ENCODE measurements at regions not wholly inside any gene's neighbourhood (a gene's known extent, or its start where the extent isn't known, plus 50 kb on each side); places are given as distances from the start of the nearest gene placed in this dataset.

DNA sequence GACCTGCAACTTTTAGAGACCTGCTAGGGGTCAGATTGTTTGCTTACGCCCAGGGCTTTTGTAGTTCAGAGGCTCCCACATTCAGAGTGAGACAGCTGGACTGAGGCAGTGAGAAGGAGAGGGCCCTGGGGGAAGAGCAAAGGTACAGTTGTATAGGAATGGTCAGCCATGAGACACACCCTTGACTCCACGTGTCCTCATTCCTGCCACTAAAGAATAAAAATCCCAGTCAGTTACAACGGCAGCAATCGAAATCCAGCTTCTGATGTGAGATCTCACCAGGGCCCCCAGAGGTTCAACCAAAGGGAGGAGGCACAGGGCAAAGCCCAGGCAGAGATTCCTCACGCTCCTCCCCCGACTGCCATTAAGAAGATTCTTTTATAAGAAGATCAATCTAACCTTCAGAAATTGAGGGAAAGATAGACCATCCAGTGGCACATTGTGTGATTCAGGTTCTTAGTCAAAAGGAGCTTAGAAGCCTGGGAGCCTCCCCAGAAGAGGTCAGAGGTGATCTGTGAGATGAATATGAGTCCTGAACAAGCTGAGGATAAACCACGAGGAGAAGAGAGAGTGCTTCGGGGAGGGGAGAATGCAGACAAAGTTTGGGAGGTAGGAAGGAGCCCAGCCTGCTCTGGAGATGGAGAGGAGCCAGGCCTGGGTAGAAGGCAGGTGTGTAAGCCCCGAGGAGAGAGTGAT, 317.0 kb downstream of the CYP26B1 start:
- no peak for DNase-seq

DNA sequence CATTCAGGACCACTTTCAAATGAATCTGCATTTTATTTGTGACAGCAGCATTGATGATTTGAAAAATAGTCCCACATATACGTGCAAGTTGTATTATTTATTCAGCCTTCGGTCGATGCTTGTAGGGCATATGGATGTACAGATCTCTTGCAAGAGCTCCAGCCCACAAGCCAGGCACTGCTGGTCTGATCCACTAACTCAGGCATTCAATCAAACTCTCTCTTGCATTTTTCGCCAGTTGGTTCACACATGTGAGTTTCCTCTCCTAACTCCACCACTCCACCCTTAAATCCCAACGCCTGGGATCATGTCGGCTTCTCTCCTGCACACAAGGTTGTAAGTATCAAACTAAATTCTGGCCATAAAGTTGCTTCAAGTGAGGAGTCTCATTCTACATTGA, 318.7 kb downstream of the CYP26B1 start:
- peak; percentile 83 for DNase-seq

DNA sequence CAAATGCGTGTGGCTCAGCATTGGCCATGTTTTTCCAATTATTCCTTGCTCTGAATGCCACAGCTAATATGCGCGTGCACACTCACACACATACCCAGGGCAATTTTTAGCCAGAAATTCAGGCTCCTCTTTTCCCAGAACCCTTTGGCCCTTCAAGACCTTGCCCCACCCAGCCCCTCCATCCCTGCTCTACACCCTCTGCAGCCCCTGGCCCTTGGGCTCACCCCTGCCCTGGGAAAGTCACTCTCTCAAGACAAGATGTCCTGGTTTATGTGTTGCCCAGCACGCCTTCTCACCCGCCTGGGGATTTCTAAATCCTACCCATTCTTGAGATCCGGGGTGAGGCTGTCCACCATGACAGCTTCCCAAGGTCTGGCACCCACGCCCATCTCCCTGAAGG, 319.7 kb downstream of the CYP26B1 start:
- no peak for DNase-seq

DNA sequence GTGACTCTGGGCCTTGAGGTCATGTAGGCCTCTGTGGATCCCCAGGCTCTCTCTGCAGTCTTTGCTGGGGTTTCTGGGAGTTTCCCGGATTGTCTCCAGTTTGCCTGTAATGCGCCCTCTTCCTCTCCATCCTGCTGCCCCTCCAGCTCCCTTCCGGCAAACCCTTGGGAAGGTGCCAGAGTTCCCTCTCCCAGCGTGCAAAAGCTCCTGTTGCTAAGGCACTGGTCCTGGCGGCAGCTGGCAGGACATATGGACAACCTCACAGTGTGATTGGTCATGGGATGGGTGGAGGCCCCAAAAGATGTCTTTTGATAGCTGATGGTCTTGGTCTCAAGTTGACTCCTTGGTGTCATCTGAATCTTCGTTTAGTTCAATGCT, 320.1 kb downstream of the CYP26B1 start:
- DNase-seq = no peak

DNA sequence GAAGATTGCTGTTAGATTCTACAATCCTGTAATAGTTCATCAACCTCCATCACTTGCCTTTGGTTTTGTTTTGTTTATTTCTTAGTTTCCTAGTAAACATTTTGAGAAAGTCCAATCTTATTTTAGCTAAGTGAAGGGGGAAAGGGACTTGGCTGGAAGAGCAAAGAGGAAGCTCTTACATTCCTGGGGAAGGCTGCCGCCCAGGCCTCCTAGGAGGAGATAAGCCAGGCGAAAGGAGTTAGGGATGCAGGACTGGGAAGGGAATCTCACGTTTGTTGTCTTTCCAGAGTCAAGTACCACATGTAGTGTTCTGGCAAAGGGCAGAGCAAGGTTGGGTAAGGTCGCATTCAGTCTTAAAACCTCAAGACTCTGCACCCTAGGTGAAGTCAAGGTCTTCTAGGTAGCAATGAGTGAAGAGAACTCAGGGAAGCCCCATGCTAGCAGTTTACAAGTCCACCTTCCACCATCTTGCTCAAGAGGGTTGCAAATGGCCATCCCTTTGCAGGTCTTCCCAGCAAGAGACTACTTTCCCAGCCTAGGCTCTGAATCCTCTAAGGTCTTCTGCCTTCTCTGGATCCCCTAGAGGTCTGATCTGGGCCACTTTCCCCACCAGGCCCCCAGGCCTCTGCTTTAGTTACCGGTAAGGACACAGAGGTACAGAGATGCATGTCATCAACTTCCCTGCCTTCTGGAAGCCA, 320.7 kb downstream of the CYP26B1 start:
- DNase-seq = no peak

DNA sequence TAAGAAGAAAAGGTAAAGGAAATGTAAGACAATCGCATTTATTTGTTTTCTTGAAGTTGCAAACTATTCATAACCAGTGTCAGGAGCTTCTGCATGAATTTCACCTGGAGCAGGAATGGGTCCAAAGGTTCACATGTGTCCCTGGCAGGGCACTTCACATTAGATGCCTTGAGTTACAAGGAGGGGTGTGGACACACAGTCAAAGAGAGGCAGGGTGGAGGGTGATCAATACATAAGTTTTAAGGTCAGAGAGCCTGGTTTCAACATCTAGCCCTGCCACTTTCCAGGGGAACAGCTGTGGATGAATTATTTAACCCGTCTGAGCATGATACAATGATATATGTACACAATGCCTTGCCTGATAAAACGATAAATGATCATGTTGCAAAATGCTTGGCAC, 321.4 kb downstream of the CYP26B1 start:
- no peak for DNase-seq

DNA sequence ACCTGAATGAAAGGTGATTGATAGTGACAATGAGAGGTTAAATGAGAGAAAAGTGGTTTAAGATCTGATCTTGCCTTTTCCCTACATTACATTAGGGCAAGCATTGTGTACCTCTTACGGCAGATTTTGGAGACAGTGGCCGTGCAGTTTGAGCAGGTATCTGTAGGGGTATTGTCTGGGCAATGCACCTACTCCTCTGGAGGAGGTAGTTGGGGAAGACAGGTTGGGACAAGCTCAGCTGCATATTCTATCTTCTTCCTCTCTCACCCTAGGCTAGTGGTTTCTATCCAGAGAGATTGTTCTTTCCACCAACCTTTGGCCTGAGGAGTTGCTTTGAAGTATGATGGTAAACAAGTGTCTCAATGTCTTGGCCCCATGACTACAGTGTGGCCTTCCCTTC, 323.2 kb downstream of the CYP26B1 start:
- DNase-seq = no peak

DNA sequence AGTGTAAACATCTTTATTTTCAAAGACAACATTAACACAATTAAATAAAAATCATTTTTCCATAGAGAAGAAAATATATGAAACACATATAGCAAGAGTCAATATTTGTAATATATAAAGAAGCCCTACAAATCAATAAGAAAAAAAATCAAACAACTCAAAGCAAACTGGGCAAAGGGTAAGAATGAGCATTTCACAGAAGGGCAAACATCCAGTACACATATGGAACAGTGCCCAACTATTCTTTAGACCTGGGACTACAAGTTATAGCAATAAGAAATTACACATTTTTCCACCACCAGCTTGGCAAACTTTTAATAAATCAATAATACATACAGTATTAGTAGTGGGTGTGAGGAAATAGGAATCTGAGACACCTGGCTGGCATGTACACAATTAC, 324.1 kb downstream of the CYP26B1 start:
- DNase-seq = no peak

DNA sequence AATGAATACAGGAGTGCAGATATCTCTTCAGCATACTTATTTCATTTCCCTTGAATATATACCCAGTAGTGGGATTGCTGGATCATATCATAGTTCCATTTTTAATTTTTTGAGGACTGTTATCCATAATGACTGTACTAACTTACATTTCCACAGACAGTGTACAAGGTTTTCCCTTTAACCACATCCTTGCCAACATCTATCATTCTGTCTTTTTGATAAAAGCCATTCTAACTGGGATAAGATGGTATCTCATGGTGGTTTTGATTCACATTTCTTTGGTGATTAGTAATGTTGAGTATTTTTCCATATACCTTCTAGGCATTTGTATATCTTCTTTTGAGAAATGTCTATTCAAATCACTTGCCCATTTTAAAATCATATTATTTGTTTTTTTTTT, 325.2 kb downstream of the CYP26B1 start:
- DNase-seq = peak; percentile 52

DNA sequence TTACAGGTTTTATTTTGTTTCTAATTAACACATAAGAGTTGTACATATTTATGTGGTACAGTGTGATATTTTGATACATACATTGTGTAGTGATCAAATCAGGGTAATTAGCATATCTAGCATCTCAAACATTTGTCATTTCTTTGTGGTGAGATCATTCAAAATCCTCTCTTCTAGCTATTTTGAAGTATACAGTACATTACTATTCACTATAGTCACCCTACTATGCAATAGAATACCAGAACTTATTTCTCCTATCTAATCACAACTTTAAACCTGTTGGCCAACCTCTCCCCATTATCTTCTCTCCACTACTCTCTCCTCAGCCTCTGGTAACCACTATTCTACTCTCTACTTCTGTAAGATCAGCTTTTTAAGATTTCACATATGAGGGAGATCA, 325.8 kb downstream of the CYP26B1 start:
- peak; percentile 60 for DNase-seq

DNA sequence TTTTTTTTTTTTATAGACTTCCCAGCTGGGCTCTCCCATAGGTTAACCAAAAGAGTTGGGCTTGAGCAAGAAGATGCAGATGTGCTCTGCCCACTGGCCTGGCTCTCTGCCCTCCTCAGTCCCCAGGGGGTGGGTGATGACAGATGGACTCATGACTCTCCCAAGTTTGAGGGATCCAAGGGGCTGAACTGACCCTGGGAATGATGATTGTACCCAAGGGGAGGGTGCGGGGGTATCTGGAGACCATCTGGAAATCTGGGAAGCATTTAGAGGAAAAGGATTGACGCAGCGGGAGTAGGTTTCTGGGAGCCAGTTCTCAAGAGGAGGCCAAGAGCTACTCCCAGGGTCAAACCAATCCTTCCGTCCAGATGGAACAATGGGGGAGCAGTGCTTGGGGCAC, 330.8 kb downstream of the CYP26B1 start:
- peak; percentile 56 for DNase-seq

DNA sequence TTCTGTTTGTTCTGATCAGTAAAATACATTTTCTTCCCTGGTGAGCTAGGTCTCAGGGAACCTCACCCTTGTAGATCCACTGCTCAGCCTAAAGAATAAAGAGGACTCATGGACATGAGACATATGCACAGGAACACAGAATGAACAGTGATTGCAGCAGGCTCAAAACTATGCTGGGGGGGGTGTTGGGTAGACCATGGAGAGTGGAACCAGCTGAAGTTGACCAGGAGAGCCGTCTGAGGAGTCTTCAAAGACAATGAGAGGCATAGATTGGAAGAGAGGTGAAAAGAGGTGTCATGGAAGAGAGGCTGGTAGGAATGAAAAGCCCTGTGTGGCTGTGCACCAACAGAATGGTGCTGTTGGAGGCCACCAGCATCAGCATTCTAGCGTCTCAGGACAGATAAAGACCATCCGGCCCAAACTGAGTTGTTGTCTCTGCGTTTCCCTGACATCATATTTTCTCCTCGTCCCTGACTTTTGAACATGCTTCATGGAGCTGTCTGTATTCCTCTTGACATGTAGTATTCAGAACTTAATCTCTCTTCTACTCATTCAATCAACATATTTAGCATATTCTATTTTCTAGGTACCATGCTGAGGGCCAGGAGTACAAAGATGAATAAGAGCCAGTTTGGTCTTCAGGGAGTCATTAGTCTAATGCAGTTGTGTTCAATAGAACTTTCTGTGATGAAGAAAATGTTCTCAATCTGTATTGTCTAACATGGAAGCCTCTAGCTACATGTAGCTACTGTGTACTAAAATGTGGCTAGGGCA, 331.8 kb downstream of the CYP26B1 start:
- DNase-seq = no peak

DNA sequence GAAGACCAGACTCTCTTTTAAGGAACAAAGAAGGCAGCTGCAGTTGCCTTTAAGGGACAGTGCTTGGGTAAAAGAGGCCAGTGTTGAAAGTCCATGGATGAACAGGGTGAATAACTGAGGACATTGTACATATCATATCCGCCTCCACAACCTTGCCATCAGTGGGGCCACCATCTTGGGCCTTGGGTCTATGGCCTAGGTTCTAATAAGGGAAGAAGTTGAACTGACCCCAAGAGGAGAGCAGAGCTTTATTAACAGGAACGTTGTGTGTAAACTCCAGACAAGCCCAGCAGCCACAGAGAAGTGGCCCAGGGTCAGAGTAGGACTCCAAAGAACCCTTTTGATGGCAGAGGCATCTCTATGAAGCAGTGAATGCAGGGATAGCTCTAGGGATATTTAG, 332.8 kb downstream of the CYP26B1 start:
- DNase-seq = no peak

DNA sequence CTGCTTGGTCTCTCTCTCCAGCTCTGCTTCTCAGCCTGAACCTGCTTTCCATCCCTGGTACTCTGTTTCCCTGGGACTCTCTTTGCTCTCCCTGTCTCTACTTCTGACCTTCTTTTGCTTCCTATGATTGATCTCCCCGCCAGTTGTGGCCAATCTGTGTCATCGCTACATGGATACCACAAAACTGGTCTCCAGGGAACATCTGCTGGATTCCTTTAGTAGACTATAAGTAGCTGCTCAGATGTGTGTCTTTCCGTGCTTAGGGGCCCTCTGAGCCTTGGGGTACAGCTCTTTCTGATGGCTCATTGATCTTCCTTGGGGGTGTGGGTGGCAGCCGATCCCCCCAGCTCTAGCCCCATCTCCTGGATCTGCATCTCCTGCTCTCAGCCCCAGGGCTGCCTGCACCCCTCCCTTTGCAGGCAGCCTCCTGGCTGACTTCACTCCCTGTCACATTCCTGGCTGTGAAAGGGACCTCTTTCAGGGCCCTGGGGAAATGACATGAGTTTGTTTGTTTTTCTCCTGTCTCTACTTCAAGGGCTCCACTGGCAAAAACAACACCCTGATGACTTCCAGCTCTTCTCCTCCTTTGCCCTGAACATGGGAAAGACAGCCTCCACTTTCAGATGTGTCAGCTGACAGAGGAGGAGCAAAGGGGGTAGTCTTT, 333.7 kb downstream of the CYP26B1 start:
- peak; percentile 74 for DNase-seq

DNA sequence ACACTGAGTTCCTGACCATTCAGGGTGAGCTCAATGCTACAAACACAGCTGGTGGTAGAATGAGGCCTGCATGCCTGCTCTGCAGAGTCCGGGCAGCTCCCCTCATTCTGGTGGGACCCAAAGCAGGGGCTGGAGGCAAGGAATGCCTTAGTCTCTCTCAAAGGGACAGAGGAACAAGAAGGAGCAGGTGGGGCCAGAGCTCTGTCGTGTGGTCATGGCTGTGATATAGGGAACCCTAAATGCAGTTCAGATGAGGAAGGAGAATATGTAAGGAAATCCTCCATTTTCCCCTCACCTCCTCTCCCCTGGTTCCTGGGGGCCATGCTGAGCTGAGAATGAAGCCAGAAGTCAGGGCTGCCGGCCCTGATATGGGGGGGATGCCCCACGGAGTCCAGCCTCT, 334.3 kb downstream of the CYP26B1 start:
- DNase-seq = no peak

DNA sequence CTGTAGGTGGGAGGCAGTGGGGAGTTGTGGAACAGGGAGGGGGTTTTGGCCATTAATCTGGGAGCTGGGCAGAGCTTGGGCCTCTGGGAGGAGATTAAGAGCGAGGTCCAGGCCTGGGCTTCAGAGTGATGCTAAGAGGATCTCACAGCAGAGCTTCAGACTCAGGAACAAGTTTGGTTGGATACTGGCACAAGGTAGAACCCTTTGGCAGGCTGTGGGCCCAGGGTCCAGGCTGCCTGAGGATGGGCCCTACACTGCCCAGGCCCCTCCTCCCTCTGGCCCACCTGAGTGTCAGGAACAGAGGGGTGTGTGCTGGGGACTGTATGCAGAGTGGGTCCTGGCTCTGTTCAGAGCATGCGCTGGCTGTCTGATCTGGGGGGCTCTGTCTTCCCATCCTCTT, 334.9 kb downstream of the CYP26B1 start:
- no peak for DNase-seq

DNA sequence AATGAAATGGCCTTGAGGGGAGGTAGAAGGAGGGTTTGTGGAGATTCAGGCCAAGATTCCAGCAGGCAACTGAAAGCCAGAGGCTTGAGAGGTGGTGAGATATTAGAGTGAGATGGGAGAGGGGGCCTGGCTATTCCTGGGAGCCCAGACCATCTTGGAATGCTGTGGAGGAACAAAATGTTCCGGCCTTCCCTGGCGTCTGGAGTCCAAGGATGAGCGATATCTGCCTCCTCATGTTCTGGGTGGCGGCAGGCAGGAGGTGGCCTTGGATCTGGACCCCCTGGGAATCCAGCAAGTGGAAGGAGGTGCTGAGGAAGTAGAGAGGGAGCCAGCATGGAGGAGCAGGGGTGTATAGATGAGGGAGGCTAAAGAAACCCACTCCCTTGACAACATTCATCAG, 335.9 kb downstream of the CYP26B1 start:
- no peak for DNase-seq

DNA sequence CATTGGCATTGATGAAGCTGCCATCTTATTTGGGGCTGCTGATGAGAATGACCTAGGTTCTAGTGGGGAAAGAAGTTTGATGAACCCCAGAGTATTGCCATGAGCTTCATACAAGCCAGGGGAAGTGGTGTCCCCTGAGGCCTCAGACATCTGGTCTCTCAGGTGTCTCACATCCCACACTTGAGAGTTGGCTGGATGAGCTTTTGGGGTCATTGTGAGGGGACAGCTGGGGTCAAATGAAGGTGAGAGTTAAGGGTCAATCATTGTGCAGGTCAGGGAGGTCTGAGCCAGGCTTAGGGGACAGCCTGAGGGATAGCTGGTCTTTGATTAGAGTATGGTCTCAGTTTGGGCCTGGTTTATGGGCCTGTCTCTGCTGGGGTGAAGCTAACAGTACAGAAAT, 336.5 kb downstream of the CYP26B1 start:
- DNase-seq = no peak

DNA sequence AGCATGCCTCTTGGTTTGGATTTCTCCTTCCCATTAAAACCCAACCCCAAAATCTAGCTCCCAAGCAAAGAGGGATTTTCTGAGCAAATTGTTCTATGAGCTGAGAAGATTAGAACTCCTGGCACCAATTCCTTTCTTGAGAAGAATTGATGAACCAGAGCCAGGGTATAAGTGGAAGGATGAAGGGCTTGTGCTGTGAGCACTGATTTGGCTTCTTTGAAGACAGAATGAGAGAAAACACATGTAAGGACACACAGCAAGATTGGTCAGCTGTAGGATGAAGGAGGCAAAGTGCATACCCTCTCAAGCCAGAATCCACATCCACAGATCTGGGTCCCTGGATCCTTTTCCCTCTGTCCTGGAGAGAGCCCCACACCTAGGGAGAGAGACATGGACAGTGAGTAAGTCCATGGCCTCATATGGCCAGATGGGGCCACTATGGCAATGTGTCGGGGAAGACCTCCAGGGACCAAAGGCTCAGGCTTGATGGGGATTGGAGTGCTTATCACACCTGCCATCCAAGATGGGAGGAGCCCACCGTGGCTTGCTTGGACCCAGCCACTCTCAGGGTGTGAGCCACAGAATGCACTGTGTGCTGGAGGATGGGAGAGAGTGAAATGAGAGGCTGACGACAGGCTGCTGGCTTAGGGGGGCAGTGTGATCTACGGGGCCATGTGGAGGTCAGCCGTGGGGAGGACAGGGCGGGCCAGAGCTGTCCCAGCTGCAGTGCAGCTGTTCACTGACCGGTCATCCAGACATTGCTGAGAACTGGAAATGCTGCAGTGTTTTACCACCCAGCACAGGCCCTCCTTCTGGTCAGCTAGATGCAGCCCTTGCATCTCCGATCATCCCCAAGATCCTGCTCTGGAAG, 339.8 kb downstream of the CYP26B1 start:
- DNase-seq = no peak

DNA sequence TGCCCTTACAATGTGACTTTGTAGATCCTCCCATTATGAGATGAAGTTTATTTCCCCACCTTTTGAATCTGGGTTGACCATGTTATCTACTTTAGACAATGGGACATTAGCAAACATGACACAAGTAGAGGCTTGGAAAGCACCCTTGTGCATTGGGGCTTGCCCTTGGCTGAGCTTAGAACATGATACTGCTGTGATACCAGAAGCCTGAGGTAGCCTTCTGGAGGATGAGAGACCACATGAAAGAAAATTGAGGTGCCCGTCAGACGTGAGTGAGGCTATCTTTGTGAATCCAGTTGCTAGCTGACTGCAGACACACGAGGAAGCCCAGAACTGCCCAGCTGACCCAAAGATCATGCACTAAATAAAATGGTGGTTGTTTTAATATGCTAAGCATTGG, 341.2 kb downstream of the CYP26B1 start:
- no peak for DNase-seq

DNA sequence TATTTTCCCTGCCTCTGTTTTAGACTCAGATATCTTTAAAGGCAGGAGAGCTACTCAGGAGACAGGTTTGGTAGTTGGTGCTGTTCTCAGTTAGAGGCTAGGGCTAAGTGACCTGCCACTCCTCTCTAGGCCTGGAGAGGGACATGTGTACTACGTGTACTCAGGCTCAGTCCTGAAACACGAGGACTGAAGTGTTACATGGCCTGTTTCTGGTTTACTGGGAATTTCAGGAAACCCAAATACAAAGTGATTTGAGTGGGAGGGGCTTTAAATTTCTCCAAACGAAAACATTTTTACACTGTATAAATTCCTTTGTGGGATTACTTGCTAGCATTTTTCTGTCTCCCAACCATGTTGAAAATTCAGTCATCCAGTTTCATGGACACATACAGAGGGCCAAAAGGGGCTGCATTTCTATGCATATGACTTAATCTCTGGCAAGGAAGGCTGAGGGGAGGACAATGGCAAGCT, 343.3 kb downstream of the CYP26B1 start:
- DNase-seq = peak; percentile 61

DNA sequence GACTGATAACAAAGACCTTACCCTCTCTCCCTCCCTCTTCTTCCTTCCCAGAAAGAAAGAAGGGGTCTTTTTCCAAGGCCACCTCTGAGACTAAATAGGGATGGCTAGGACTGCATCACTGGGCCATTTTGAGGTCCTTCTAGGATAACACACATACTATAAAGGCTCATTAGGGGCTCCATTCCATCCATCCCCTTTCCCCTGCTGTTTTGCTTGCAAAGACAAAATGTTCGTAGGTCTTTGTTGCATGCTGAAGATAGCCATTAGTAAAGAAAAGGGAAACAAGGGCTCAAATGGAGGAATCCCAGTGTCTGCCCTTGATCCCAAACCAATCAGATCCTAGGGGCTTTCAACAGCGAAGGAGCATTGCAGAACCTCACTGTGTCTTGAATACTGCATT, 344.3 kb downstream of the CYP26B1 start:
- DNase-seq = no peak

Data from fibroblast of skin of right biceps (primary cell).